HUDEP-2 (cell line): ENCODE measurements at regions not wholly inside any gene's neighbourhood (a gene's known extent, or its start where the extent isn't known, plus 50 kb on each side); places are given as distances from the start of the nearest gene placed in this dataset.

Source experiments
- DNase-seq, 76 experiments: peaks; one replicate each; lab custom pipeline; 2025; ENCODE audit not compliant: unreplicated experiment in 76 of 76; lab: John Stamatoyannopoulos, UW

DNA sequence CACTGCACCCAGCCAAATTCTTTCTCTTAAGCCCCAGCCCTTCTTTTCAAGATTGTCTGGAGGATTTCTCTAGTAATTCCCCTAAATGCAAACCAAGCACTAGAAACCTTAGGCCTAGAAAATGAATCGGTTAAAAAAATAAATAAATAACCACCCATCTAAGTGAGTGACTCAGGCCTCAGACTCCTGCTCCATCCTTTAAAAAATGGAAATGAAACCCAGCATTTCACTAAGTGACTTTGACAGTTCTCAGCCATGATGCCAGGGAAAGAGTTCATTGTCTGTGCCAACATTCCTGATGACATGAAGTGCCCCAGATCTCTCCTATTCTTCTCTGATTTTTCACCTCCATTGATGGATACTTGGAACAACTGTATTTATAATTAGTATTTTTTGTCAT lies 415.2 kb upstream of the DAB1 start:
- no peak for DNase-seq

DNA sequence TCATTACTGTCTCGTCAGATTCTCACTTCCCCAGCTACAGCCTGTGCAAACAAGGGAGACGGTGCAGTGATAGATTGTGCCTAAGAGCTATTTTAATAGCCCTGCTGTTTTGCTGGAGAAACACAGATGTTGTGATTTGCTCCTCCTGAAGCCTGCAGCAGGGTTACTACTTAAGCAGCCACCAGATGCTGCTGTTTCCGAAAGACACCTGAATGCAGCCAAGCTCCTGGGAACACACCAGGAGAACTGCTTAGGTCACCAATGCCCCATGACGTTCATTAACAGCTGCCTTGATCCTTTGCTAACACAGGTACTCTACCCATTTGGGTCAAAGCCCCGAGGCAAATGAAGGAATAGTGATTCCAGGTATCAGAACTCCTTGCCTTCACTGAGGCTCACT lies 411.8 kb upstream of the DAB1 start:
- DNase-seq, result no peak

DNA sequence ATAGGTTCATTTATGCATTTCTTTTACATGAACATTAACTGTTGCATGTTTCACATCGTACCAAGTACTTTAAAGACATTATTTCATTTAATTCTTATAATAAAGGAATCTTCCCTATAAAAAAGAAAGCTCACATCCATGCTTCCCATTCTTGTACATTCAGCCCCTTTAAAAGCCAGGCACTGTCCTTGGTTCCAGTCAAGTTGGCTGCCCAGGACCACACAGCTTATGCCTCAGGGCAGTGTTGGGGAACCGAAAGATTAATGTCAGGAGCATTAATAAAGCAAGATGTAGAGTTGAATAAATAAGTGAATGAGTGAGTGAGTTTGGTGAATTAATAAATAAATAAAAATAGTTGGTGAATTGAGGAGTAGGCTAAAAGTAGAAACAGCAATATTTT lies 409.4 kb upstream of the DAB1 start:
- no peak for DNase-seq

DNA sequence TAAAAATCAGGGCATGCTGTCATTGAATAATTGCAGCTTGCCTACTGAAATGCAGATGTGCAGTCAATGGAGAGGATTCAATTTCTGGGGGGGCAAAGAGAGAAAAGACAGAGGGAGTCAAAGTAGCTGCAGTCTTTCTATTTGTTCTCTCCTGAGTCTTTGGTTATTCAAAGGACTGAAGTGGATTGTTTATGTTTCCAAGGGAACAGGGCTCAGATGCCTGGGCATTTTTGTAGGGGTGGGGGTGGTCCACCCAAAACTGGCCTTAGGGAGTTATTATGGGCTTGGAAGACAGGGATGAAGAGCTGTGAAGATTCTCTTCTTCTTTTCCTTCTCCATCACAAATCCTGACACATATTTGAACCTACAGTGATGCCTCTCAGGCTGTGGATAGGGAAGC lies 408.8 kb upstream of the DAB1 start:
- no peak for DNase-seq

DNA sequence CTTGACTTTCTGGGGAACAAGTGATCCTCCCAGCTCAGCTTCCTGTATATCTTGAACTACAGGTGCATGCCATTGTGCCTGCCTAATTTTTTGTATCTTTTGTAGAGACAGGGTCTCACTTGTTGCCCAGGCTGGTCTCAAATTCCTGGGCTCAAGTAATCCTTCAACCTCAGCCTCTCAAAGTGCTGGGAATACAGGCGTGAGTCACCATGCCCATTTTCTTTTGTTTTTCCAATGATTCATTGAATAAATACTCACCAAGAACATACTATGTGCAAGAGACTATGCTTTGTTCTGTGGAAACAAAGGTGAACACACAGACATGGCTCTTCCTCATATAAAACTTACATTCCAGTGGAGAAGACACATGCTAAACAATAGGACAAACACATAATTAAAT lies 407.8 kb upstream of the DAB1 start:
- DNase-seq, result no peak

DNA sequence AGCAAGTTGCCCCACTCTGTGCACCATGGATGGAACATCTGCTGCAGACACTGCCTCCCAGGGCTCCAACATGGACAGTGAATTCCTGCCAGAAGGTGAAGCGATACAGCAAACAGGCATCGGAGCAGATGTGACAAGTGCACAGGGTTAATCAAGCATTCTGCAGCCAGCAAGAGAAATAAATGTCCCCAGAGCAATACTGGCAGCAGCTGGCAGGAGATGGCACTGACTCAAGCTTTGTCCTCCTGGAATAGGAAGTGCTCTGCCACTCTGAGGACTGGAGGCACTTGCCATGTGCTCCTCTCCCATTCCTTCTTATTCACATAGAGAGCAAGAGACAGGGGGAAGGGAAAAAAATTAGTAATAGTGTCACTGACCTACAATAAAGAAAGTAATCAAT lies 402.7 kb upstream of the DAB1 start:
- DNase-seq, result no peak

DNA sequence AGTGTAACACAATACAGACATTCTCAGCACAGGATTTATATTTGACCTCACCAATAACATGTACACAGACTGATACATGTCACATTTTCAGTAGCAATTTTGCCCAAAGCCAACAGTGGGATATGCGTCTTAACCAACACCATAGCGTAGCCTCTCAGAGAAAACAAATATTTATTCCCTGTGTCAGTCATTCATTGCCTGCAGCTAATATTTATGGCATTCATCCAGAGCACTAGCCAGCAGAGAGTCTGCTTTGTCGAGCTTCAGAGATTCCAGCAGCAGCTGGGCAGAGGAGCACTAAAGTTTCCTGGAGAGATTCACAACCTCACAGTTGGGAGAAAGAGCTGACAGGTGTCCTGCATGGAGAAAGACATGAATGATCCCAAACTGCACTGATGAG lies 400.7 kb upstream of the DAB1 start:
- no peak for DNase-seq

DNA sequence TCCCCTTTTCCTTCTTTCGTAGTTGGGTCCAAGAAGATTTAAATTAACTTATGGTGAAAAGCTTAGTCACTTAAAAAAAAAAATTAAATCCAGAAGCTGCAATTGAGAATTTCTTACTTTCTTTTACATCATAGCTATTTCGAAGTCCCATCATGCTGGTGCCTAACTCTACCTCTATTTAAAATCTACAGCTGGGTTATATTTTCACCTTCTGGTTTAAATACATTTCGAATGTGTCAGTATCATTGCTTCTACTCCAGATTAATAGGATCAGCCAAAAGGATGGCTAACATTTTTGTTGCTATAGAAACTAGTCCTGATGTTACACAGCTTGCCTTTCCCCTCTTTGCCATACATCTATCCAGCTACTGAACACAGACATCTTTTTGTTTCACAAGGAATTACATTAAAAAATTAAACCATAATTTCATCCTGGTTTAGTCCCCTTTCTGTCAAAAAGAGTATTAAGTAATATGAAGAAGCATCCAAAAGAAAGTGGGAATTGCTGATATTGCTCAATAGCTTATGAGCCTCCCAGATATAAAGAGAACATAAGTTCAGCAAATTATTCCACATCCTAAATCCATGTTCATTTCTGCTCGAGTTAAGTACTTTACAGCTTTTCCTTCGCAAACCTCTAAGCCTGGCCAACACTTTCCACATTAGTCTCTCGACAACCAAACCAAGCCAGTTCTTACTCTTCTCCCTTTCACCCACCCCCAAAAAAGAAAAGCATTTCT lies 396.7 kb upstream of the DAB1 start:
- DNase-seq, result no peak

DNA sequence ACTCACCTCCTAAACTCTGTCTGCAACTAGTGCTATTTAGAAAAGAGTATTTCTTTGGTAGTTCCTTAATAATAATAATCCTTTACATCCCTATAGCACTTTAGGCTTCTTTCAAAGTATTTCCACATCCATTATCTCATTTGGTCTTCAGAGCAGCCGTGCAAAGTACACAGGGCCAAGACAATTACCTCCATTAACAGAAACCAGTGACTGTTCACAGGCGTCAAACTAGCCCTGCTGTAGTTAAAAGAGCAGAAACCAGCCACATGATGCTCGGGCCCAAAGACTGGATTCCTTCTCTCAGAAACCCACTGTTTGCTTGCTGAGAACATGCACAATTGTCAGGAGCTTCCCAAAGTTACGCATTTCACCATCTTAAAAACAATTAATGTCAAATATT lies 396.0 kb upstream of the DAB1 start:
- no peak for DNase-seq

DNA sequence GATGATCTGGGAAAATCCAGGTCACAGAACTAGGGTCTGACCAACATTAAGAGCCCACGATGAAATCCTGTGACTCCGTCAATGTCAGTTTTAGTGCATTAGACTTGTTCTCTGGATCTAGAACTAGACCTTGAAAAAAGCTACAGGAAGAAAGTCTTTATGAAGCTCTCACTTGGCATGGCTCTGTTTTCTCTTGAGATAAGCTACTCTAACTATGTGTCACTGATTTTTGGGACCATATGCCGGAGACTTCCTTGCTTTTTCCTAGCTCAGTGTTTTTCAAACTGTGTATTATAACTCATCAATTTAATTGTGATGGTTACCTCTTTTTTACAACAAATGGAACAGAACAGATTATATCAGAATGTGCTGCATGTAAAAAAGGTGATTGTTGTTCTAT lies 379.7 kb upstream of the DAB1 start:
- DNase-seq, result no peak

DNA sequence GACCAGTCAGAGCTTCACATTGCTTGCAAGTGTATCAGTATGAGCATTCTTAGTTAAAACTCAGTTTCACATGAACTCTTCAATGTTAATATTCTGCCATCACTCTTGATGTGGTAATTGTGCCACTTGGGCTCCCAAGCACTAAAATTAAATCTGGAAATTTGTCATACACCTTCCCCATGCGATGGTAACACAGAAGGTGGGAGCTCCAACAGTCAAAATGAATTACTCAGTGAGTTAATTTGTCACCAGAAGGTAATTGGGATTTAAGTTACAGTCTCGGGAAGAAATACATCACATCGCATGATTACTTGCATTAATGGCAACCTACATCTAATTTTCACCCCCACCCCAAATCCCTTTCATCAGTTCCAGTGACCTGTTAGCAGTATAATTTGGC lies 376.5 kb upstream of the DAB1 start:
- DNase-seq, result no peak

DNA sequence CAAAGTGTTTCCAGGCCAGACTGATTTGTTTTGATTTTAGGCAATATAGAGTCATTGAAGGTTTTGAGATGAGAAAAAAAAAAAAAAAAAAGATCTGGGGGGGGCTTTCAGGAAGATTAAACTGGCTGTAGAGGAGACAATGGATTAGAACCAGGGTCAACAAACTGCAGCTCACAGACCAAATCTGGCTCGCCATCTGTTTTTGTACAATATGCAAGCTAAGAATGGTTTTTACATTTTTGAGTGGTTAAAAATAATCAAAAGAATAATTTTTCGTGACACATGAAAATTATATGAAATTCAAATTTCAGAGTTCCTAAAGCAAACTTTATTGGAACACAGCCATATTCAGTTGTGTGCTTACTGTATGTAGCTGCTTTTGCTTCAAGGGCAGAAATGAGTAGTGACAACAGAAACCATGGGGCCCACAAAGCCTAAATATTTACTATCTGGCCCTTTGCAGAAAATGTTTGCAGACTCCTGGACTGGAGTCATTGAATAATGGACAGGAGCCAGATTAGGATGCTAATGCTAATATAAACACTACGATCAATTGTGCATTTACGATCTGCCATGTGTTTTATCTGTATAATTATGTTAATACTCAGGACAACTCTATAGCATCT lies 375.7 kb upstream of the DAB1 start:
- DNase-seq, result no peak

DNA sequence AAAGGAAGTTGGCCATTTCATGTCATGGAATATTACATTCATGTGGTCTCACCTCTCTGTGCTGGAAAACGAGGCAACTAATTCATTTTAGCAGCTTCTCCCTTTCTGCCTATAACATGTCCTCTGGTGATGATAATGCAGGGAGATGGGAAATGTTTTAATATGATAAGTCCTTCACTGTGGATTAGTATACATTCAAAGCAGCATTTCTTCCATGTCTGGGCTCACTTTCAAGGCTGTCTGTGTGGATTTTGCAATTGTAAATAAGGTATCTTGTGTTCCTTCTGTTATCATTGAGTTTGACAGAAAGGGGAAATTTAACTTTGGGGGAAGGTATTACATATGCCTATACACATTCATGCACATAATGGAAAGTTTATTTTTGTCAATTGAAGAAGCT lies 374.7 kb upstream of the DAB1 start:
- DNase-seq, result no peak

DNA sequence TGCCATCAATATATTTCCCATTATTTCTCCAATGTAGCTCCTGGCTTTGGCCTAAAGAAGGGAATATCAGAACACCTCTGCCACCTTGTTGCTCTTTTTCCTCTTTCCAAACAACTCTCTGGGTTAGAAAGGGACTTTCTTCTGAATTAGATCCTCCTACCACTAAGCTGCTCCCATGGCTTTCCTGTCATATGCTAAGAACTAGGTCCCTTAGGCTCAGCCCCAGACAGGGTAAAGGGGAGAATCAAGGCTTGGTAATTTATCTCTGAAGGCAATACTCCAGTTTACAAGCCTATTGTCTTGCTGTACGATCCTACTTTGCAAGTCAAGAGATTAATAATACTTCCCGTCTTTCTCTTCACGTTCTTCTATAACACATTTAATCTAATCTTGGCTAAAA lies 373.2 kb upstream of the DAB1 start:
- DNase-seq, result no peak

DNA sequence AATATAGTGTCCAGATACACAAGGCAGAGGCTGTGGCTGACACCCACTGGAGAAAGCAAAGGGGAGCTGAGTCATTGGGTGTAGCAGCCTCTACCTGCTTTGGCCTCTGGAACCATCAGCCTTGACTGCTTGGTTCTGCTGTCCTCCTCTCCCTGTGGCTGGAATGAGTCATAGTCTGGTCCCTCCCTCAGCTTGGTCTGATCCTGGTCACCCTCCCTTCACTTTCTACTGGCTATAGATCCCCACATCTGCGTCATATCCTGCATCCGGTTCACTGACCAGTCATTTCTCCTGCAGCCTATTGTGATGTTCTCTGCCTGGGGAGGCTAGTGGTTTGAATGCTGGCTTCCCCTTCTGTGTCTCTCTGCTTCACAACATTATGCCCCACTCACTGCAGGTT lies 372.8 kb upstream of the DAB1 start:
- DNase-seq, result no peak

DNA sequence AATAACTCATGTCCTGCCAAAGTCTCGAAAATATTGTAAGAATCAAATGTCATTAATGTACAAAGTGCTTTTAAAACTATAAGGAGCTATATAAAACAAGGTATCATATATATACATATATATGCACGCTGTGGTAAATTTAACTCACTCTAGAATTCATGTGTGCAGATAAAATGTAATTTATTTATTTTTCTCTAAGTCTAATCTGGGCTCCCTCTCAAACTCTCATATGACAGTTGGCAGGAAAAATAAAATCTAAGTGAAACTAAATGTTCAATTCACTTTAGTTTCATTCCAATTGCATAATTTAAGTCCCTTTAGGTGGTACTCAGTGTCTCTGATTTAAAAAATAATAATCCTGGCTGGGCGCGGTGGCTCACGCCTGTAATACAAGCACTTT lies 372.0 kb upstream of the DAB1 start:
- DNase-seq, result no peak

DNA sequence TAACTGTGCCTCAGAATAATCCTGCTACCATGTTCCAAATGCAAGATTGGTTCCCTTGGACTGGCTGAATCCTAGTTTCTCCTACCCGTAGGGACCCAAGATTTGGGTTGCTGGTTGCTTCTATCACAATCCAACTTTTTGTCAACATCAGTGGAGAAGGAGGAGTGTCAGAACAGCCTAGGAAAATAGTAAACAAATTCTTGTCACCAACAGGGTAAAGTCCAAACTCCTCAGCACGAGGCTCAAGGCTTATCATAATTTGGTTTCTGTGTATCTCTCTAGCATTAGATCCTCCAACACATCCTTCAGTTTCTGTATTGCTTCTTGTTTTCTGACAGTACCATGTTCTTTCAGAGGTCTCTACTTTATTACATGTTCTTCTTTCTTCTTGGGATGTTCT lies 370.2 kb upstream of the DAB1 start:
- no peak for DNase-seq

DNA sequence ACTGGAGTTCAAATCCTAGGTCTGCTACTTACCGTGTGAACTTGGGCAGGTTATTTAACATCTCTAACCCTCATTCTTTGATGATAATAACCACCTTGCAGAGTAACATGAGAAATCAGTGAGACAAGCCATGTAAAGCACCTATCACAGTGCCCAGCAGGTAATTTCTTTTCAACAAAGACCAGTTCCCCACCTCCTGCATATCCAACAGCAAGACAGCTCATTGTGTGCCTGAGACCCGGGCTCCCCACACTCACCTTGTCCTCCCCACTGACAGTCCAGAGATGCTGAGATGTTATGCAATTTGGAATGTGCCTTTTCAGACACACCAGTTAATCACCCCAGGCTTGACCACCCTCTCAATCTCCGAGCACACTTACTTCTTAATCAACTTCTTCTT lies 367.6 kb upstream of the DAB1 start:
- no peak for DNase-seq

DNA sequence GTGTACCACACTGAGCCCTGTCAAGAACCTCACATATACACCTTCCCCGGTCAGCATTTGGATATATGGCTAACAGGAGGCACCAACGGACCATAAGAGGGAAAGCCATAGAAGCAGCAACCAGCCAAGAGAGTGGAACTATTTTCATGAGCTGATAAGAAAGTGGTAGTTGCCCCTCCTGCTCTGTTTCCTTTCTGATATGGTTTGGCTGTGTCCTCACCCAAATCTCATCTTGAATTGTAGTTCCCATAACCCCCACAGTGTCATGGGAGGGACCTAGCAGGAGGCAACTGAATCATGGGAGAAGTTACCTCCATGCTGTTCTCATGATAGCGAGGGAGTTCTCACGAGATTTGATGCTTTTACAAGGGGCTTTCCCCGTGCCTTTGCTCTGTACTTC lies 366.1 kb upstream of the DAB1 start:
- DNase-seq, result peak in 17 of 76 experiments; percentile 1 to 58 (median 8)

DNA sequence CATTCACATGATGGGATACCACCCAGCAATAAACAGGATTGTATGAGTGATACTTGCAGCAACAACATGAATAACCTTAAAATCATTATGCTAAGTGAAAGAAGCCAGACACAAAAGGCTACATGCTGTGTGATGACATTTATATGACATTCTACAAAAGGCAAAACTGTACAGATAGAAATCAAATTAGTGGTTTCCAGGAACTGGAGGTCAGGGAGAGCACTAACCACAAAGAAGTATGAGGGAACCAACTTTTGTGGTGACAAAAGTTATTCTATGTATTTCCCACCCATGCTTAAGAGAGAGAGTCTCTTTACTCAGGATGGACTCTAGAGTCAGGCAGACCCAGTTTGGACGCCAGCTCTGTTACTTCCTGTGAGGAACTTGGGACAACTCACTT lies 364.5 kb upstream of the DAB1 start:
- peak in 2 of 76 experiments; percentile 0 to 10 for DNase-seq

DNA sequence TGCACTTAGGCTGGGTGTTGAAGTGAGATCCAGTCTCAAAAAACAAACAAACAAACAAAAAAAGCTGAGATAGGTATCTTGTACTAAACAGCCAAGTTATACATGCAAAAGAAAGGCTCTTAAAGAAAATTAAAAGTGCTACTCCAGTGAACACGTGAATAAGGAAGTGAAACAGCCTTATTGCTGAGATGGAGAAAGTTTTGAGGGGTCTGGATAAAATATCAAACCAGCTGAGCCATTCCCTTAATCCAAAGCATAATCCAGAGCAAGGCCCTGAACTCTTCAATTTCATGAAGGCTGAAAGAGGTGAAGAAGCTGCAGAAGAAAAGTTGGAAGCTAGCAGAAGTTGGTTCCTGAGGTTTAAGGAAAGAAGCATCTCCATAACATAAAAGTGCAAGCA lies 360.5 kb upstream of the DAB1 start:
- no peak for DNase-seq

DNA sequence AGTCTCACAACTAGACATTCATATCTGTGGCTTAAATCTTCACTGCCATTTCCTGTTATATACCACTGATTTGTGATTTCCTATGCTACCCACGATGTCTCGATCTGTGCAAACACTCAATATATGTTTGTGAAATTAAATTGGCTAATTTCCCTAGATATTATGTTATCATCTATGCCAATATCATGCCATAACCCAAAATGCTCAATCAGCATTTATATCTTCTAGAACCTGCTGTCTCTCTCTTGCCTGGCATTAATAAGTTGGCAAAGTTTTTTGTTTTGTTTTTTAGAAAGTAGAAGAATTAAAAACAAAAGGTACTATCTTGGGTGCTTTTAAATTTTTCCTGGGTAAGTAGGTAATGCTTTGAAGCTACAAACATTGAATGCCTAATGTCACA lies 358.5 kb upstream of the DAB1 start:
- no peak for DNase-seq
